PC-9 (cell line): ENCODE measurements at regions not wholly inside any gene's neighbourhood (a gene's known extent, or its start where the extent isn't known, plus 50 kb on each side); places are given as distances from the start of the nearest gene placed in this dataset.

ENCODE experiments used
- BruUV-seq: library from RNA; stranded (reverse); fragments of 400-500 nt; replicated peaks from 2 replicates; lab custom pipeline; 2021; lab: Mats Ljungman, UMichigan
- CTCF ChIA-PET: fragments of 300-600 bp; sonication (Branson Sonifier 250); formaldehyde crosslinking; loops from one replicate; lab custom pipeline; 2022; ENCODE audit warnings: antibody characterized with exemption; lab: Charles Lee
- POLR2A ChIA-PET: fragments of 300-600 bp; sonication (Branson Sonifier 250); formaldehyde crosslinking; loops from one replicate; lab custom pipeline; 2022; ENCODE audit warnings: antibody characterized with exemption; ENCODE audit not compliant: unreplicated experiment; lab: Charles Lee
- DNase-seq, 2 experiments: peaks; one replicate each; pipeline versions ENCODE4 v3.0.0 to v3.0.0-alpha.2; 2015 to 2022; ENCODE audit warnings: mixed read lengths in 1 of 2
- H2AFZ ChIP-seq: fragments of 200-600 bp; sonication (generic); 2 replicates; pipeline ENCODE4 v1.8.1; 2017; ENCODE audit warnings: antibody characterized with exemption
- H3F3A ChIP-seq: fragments of 200-600 bp; sonication (generic); 2 replicates; pipeline ENCODE4 v1.8.1; 2017; ENCODE audit warnings: antibody characterized with exemption, mild to moderate bottlenecking, low read depth; ENCODE audit not compliant: insufficient read depth
- H3K27ac ChIP-seq: fragments of 200-600 bp; sonication (generic); 2 replicates; pipeline ENCODE4 v1.6.1; 2016; ENCODE audit warnings: mixed run types
- H3K27me3 ChIP-seq: fragments of 200-600 bp; sonication (generic); 2 replicates; pipeline ENCODE4 v1.6.1; 2016; ENCODE audit warnings: low read depth, mixed run types; ENCODE audit not compliant: insufficient read depth
- H3K36me3 ChIP-seq: fragments of 200-600 bp; sonication (generic); 2 replicates; pipeline ENCODE4 v1.6.1; 2016; ENCODE audit warnings: low read depth, mixed run types
- H3K4me1 ChIP-seq: fragments of 200-600 bp; sonication (generic); replicated peaks from 2 replicates; pipeline ENCODE4 v1.6.1; 2016; ENCODE audit warnings: mixed run types; ENCODE audit not compliant: insufficient read depth
- H3K4me2 ChIP-seq: fragments of 200-600 bp; sonication (generic); 2 replicates; pipeline ENCODE4 v1.6.1; 2017; ENCODE audit warnings: mixed run types
- H3K4me3 ChIP-seq: fragments of 200-600 bp; sonication (generic); 2 replicates; pipeline ENCODE4 v1.6.1; 2016; ENCODE audit warnings: mixed run types
- H3K79me2 ChIP-seq: fragments of 200-600 bp; sonication (generic); 2 replicates; pipeline ENCODE4 v1.6.1; 2017; ENCODE audit warnings: low read depth, mixed run types
- H3K9me2 ChIP-seq: fragments of 200-600 bp; sonication (generic); 2 replicates; pipeline ENCODE4 v1.8.1; 2017; ENCODE audit warnings: mild to moderate bottlenecking; ENCODE audit not compliant: insufficient read depth
- H3K9me3 ChIP-seq: fragments of 200-600 bp; sonication (generic); 2 replicates; pipeline ENCODE4 v1.8.1; 2016; ENCODE audit warnings: low read depth; ENCODE audit not compliant: insufficient read depth
- H4K20me1 ChIP-seq: fragments of 200-600 bp; sonication (generic); 2 replicates; pipeline ENCODE4 v1.8.1; 2017; ENCODE audit not compliant: insufficient read depth
- EZH2 ChIP-seq: fragments of 200-600 bp; sonication (generic); IDR thresholded peaks from 2 replicates; pipeline ENCODE4 v1.8.0; 2017; ENCODE audit warnings: antibody characterized with exemption, low read depth
- intact Hi-C: fragments of 100-400 bp; cut with micrococcal nuclease; formaldehyde crosslinking; loops from one replicate; pipeline ENCODE4 v1.10.0; 2022; ENCODE audit not compliant: unreplicated experiment
- TF ChIP-seq, protein P1 (sequence below): fragments of 200-600 bp; sonication (generic); conservative IDR thresholded peaks from 2 replicates; pipeline ENCODE4 v1.6.1; 2017; ENCODE audit warnings: mixed run types, antibody characterized with exemption, mild to moderate bottlenecking, moderate library complexity

DNA sequence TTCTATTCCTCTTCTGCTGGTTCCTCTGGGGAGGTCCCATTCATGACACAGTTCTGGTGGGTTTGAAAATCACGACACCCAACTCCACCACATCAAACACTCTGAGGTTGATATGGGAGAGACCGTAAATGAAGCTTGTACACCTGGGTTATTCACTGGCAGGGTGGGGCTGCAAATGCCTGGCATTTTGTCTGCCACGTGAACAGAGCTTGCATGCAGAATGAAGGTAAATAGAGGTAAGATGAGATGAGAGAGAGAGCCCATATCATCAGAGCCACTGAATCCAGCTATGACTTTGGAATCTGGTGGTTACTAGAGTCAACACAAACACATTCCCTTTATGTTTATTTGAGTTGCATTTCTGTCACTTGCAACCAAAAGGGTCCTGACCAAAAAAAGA, 97.4 kb downstream of the BANF2 start:
- DNase-seq, result peak in 1 of 2 experiments; percentile 37
- no peaks in the 10 kb centered on the region; the same call in 1 of the 2 replicates for H3K27me3 ChIP-seq
- POLR2A ChIA-PET, result interaction anchor here (0.6 kb wide), 3 partner anchors 49 to 920 kb away, joined by 3 read pairs; no protein-coding TSS in a partner anchor
- H3K9me3 ChIP-seq, result no peaks in the 10 kb centered on the region
- intact Hi-C loops, result no loop called here
- H3K4me2 ChIP-seq, result no peak overlapping the region
- no peak overlapping the region for H3K4me3 ChIP-seq
- H4K20me1 ChIP-seq, result no peaks in the 10 kb centered on the region
- no peaks in the 10 kb centered on the region for H3K79me2 ChIP-seq
- CTCF ChIA-PET, result no interaction called here
- H3K4me1 ChIP-seq, result no peaks in the 10 kb centered on the region; the same call in 1 of the 2 replicates
- H3K9me2 ChIP-seq, result no peaks in the 10 kb centered on the region
- H2AFZ ChIP-seq, result no peak overlapping the region
- no peak for TF ChIP-seq EZH2
- TF ChIP-seq, protein P1, sequence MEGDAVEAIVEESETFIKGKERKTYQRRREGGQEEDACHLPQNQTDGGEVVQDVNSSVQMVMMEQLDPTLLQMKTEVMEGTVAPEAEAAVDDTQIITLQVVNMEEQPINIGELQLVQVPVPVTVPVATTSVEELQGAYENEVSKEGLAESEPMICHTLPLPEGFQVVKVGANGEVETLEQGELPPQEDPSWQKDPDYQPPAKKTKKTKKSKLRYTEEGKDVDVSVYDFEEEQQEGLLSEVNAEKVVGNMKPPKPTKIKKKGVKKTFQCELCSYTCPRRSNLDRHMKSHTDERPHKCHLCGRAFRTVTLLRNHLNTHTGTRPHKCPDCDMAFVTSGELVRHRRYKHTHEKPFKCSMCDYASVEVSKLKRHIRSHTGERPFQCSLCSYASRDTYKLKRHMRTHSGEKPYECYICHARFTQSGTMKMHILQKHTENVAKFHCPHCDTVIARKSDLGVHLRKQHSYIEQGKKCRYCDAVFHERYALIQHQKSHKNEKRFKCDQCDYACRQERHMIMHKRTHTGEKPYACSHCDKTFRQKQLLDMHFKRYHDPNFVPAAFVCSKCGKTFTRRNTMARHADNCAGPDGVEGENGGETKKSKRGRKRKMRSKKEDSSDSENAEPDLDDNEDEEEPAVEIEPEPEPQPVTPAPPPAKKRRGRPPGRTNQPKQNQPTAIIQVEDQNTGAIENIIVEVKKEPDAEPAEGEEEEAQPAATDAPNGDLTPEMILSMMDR, result no peak
- H3K36me3 ChIP-seq, result no peaks in the 10 kb centered on the region
- BruUV-seq, result no TSS peak
- no peak overlapping the region for H3K27ac ChIP-seq
- H3F3A ChIP-seq, result no peaks in the 10 kb centered on the region

GRCh38 chr20:17796091-17796563, 96.4 kb downstream of the BANF2 start:
- CTCF ChIA-PET, result no interaction called here
- no peak overlapping the region for H3K4me3 ChIP-seq
- H2AFZ ChIP-seq, result no peak overlapping the region
- no peak overlapping the region for H3K4me2 ChIP-seq
- no peaks in the 10 kb centered on the region for H3F3A ChIP-seq
- intact Hi-C loops, result no loop called here
- H3K9me2 ChIP-seq, result no peaks in the 10 kb centered on the region
- H4K20me1 ChIP-seq, result no peaks in the 10 kb centered on the region
- no TSS peak for BruUV-seq
- no peaks in the 10 kb centered on the region for H3K9me3 ChIP-seq
- no peaks in the 10 kb centered on the region for H3K36me3 ChIP-seq
- no peak overlapping the region for H3K27ac ChIP-seq
- no peaks in the 10 kb centered on the region; the same call in 1 of the 2 replicates for H3K27me3 ChIP-seq
- no peak for TF ChIP-seq EZH2
- TF ChIP-seq, protein P1, result no peak
- POLR2A ChIA-PET, result no interaction called here
- no peaks in the 10 kb centered on the region; the same call in 1 of the 2 replicates for H3K4me1 ChIP-seq
- no peak for DNase-seq
- H3K79me2 ChIP-seq, result no peaks in the 10 kb centered on the region

DNA sequence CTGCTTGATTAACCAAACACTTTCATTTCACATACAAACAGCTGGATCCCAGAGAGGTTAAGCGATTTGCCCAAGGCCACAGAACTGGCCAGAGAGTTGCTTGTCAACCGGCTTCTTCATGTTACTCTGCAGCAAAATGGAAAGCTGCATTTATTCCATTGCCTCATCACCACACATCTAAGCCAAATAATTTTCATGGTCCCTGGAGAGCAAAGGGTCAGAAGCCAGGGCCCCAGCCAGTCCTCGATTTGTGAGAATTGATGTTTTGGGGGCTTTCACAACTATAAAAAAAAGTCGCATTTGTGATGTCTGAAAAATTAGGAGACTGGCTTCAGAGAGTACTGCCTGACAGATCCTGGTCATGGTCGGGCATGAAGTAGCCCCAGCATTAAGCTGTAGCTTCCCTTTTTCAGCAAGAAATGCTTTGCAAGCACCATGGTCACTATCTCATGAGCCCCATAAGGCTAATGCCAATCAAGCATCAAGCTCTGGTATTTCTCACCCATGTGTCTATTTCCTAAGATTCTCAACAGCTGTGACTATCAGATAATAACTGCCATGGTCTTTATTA, 95.8 kb downstream of the BANF2 start:
- Histone ChIP-seq H3K9me2 (no peaks in the 10 kb centered on the region), H3K4me1 (no peaks in the 10 kb centered on the region; the same call in 1 of the 2 replicates), H2AFZ (no peak overlapping the region), H3K9me3 (no peaks in the 10 kb centered on the region), H3K27me3 (peaks cover 2% of the 10 kb centered on the region; the same call in 1 of the 2 replicates), H3K4me2 (no peak overlapping the region), H3K4me3 (no peak overlapping the region), H3F3A (no peaks in the 10 kb centered on the region), H3K79me2 (no peaks in the 10 kb centered on the region), H3K36me3 (no peaks in the 10 kb centered on the region), H3K27ac (no peak overlapping the region), H4K20me1 (no peaks in the 10 kb centered on the region)
- intact Hi-C loops, result no loop called here
- BruUV-seq, result no TSS peak
- no peak for TF ChIP-seq EZH2
- TF ChIP-seq, protein P1, result no peak
- ChIA-PET POLR2A (no interaction called here), CTCF (no interaction called here)
- no peak for DNase-seq
